PC-9 (cell line): ENCODE measurements at regions not wholly inside any gene's neighbourhood (a gene's known extent, or its start where the extent isn't known, plus 50 kb on each side); places are given as distances from the start of the nearest gene placed in this dataset.

ENCODE experiments used
- CTCF ChIP-seq: fragments of 200-600 bp; sonication (generic); conservative IDR thresholded peaks from 2 replicates; pipeline ENCODE4 v1.6.1; 2017; ENCODE audit warnings: mixed run types, antibody characterized with exemption, mild to moderate bottlenecking, moderate library complexity
- EZH2 ChIP-seq: fragments of 200-600 bp; sonication (generic); IDR thresholded peaks from 2 replicates; pipeline ENCODE4 v1.8.0; 2017; ENCODE audit warnings: antibody characterized with exemption, low read depth

DNA sequence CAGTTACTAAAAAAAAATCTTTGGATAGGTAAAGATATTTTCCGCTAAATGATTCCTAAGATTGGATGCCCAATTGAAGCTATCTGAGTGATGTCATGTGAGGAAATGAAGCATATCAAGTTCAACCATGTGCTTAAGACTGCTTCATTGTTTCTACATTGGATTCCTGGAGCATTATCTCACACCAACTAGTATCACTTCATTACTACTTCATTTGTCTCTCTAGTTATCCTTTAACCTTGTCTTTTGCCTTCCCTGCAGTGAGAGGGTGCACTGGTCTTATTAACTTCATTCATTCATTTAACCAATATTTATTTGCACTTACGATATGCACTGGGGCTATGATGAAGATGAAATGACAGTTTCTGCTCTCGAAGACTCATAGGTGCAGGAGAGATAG, 198.1 kb downstream of the SLC38A4 start:
- TF ChIP-seq CTCF (no peak), EZH2 (no peak)
